ENCODE measurements at regions not wholly inside any gene's neighbourhood (a gene's known extent, or its start where the extent isn't known, plus 50 kb on each side); places are given as distances from the start of the nearest gene placed in this dataset.

DNA sequence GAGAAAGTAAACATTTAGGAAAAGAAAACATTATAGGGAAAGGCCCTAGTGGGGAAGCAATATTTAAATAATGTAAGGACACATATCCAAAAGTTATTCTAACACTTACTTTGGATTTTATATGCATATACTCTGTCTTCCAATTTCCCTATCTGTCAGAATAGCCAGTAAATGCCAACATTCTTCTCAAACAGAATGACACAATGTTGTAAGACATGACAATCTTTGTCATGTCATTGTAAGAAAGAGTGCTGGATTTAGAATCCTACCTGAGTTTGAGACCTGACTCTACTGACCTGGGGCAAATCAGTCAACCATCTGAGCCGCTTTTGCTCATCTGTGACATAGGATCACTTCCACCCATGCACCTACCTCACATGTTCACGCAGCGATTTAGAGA, 198.3 kb downstream of the PHLDA1 start:
- TF ChIP-seq CTCF (IDR thresholded peaks at IDR 0.05; ENCODE audit: poor library complexity, severe bottlenecking) (no peak), SMC3 (conservative IDR thresholded peaks at IDR 0.05; ENCODE audit: poor library complexity) (no peak), EZH2 (IDR thresholded peaks at IDR 0.05; ENCODE audit: borderline replicate concordance, insufficient read depth, low read length, poor library complexity, severe bottlenecking) (no peak)

Measured in neural cell (in vitro differentiated cells).